HG02759 (cell line): ENCODE measurements at regions not wholly inside any gene's neighbourhood (a gene's known extent, or its start where the extent isn't known, plus 50 kb on each side); places are given as distances from the start of the nearest gene placed in this dataset.
A peak's percentile ranks its signal among the peaks of the same experiment; 100 is the strongest.
"Not testable (repeated sequence)": the region's sequence is repeated elsewhere in the genome, so short reads cannot be mapped to it uniquely, and the experiment has no call there.

Experiments used
- ATAC-seq: cut with Tn5 transposase; IDR thresholded peaks from one replicate; pipeline ENCODE4 v1.9.1; 2021; ENCODE audit warnings: mild to moderate bottlenecking, moderate library complexity; ENCODE audit not compliant: unreplicated experiment

- no peak for ATAC-seq
Measured at GRCh38 chr1:157272729-157273524, 134.7 kb upstream of the ETV3 start.

DNA sequence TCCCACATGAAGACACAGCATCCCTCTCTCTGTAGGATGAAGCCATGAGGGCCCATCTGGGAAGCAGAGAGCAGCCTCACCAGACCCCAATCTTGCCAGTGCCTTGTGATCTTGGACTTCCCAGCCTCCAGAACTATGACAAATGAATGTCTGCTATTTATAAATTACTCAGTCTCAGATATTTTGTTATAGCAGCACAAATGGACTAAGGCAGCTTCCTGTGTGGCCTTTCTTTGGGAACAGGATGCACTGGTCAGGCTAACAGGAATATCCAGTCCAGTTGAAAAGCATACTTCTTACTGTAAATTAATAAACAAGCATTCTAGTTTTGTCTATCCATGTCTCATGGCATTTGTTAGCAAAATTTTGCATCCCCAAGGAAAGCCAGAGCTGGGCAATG lies 134.1 kb upstream of the ETV3 start:
- ATAC-seq, result no peak

- ATAC-seq, result no peak
Measured at GRCh38 chr1:157270705-157271274, 132.6 kb upstream of the ETV3 start.

- peak; percentile 88 for ATAC-seq
Measured at GRCh38 chr1:157269656-157270375, 131.6 kb upstream of the ETV3 start.

- ATAC-seq, result no peak
Measured at GRCh38 chr1:157262891-157263290, 124.7 kb upstream of the ETV3 start.

GRCh38 chr1:157262422-157262821 lies 124.2 kb upstream of the ETV3 start:
- no peak for ATAC-seq

DNA sequence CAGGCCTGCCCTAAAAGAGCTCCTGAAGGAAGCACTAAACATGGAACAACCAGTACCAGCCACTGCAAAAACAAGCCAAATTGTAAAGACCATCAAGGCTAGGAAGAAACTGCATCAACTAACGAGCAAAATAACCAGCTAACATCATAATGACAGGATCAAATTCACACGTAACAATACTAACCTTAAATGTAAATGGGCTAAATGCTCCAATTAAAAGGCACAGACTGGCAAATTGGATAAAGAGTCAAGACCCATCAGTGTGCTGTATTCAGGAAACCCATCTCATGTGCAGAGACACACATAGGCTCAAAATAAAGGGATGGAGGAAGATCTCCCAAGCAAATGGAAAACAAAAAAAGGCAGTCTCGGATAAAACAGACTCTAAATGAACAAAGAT lies 117.7 kb upstream of the ETV3 start:
- not testable (repeated sequence) for ATAC-seq

DNA sequence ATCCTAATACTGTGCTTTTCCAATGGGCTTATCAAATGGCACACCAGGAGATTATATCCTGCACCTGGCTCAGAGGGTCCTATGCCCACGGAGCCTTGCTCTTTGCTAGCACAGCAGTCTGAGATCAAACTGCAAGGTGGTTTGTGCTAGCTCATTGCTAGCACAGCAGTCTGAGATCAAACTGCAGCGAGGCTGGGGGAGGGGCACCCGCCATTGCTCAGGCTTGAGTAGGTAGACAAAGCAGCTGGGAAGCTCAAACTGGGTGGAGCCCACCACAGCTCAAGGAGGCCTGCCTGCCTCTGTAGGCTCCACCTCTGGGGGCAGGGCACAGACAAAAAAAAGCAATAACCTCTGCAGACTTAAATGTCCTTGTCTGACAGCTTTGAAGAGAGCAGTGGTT lies 116.0 kb upstream of the ETV3 start:
- ATAC-seq, result not testable (repeated sequence)

- ATAC-seq, result no peak
Measured at GRCh38 chr1:157252473-157252872, 114.3 kb upstream of the ETV3 start.

DNA sequence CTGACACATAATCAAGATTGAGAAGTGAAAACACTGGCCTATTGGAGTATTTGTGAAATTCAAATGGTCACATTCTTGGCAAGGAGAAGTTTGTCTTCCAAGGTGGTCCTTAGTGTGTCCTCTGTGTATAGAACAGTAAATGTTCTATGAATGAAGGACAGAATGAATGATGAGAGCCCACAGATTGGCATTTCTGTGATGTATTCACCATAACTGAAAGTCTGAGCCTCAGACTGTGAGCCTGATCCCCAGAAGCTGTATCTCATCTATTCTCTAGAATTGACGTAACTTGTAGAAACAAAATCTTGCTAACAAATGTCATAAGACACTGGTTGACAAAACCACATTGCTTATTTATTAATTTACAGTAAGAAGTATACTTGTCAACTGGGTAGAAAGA lies 111.5 kb upstream of the ETV3 start:
- no peak for ATAC-seq

DNA sequence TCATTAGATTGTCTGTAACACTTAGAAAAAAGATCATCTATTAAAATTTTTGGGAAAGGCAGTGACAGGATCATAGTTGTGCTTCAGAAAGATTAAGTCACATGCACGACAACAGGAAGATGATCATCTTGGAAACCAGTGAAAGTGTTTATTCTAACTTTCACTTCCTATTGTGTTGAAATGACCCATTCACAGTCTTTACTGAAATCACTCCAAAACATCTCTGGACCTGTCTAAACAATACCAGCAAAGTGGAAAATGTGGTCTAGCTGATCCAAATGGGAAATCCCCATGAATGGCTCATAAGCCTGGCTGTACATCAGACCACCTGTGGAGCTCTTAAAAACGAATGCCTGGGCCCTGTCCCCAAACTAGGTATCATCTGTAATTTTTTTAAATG lies 111.1 kb upstream of the ETV3 start:
- ATAC-seq, result peak; percentile 75

DNA sequence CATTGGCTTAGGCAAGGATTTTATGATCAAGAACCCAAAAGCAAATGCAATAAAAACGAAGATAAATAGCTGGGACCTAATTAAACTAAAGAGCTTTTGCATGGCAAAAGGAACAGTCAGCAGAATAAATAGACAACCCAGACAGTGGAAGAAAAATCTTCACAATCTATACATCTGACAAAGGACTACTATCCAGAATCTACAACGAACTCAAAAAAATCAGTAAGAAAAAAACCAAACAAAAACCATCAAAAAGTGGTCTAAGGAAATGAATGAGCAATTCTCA lies 109.5 kb upstream of the ETV3 start:
- not testable (repeated sequence) for ATAC-seq

DNA sequence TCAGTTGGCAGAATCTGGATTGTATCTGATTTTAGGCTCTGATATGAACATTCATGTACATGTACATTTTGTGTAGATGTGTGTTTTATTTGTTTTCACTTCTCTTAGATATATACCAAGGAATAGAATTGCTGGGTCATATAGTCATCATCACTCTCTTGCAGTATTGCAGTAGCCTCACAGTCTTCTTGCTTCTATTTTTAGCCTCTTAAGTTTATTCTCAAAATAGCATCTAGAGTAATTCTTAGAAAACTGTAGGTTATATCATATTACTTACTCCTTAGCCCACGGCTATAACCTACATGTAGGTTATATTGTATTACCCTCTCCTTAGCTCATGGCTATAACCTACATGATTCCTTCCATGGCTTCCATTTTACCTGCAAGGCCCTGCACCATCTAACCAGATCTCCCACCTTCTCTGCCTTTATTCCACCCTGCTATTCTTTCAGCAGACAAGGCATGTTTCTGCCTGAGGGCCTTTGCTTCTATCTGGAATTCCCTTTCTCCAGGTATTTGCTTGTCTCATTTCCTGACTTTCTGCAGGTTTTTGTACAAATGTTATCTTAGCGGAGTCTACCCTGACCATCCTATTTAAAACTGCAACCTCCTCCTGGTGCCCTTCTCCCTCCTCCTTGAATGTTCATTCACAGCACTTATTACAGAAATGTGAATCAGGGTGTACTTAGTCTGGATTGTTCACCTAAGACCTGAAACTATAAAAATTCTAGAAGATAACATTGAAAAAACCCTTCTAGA lies 109.0 kb upstream of the ETV3 start:
- no peak for ATAC-seq

DNA sequence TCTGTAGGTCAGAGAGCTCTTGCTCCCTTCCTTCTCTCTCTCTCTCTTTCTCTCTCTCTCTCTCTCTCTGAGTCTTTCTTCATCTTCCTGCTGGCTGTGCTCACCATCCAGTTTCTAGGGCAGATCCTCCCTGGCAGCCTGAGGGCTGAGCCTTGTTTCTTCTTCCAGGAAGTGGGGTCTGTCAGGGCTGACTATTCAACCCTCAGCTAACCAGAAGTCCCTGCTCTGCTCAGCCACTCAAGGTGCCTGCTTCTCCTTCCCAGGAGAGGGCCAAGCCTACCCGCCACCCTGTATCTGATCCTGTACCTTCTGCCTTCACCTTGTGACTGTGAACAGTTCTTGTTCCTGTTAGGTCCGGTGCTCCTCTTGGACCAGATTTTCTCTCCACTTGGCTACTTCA lies 107.6 kb upstream of the ETV3 start:
- ATAC-seq, result no peak

DNA sequence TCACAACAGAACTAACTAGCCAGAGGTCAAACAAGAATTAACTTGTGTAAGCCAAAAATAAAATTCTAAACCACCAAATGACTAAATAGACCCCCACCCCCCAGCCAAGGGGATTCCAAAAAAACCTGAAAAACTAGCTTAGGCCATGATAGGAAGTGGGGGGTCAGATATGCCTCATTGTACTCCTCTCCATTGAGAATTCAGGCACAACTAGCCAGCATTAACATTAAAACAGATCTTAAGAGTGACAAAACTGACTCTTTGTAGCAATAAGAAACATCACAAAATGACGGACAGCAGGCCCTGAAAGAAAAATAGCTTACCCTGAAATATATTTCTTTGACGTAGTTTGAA lies 103.0 kb upstream of the ETV3 start:
- no peak for ATAC-seq

GRCh38 chr1:157240495-157241184 lies 102.4 kb upstream of the ETV3 start:
- ATAC-seq, result peak; percentile 73

- no peak for ATAC-seq
Measured at GRCh38 chr1:157239936-157240335, 101.7 kb upstream of the ETV3 start.

GRCh38 chr1:157238585-157238984 lies 100.4 kb upstream of the ETV3 start:
- ATAC-seq, result no peak

DNA sequence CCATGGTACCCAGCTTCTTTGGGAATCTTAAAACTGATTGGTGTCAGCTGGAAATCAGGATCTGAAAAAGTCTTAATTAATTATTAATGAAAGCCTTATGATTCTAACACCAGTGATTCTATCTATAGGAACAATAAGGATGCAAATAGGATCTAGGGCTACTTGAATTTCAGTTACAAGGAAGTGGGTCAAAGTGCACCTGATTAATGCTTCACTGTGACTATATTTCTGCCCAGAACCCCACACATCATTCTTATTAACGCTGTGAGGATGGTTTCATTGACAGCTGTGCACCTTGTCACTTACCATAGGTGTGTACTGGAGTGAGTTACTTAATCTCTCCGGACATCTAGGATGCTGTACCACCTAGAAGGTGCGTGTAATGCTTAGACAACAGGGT lies 99.8 kb upstream of the ETV3 start:
- ATAC-seq, result no peak

- no peak for ATAC-seq
Measured at GRCh38 chr1:157237522-157237921, 99.3 kb upstream of the ETV3 start.

DNA sequence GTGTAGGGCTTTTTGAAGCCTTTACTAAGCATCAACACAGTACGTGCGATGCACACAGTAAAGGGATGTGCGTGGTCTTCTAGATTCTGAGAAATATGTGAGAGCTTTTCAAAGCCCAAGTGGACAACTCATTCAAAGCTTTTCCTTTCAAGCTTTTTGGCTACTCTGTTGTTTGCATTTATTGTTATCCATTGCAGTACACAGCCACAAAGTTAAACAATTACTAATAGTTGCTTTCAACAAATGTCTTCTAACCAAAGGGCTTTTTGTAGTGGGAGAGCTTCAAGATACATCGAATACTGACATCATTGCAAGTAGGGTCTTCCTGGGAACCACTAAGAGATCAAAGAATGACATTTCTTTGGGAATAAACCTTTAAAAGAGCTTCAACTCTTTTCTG lies 97.9 kb upstream of the ETV3 start:
- no peak for ATAC-seq
